ENCODE measurements at regions not wholly inside any gene's neighbourhood (a gene's known extent, or its start where the extent isn't known, plus 50 kb on each side); places are given as distances from the start of the nearest gene placed in this dataset.

DNA sequence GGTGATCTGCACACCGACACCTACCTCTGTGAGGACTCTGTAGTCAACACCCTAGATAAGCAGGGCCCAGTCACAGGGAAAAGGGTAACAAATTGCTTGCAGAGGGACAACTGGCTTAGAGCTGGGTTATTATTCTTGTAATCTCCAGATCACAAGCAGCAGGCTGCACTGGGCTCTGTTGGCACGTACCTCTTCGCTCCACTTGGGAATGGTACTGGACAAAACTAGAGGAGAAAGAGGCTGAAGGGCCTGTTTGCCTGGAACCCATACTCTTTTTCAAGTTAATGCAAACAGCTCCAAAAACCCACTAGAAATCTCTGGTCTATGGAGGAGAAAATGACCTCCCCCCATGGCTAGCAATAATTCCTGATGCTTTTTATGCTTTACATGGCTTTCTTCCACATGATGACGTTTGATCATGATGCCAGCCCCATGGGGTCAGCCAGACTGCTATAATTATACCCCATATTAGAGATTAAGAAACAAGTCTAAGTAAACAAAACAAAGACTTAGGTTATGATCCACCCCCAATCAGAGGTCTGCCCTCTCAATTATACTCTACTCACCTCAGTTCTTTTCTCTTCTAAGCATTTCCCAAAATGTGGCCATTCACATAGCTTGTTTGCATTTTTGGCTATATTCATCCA is 190.0 kb downstream of the UNC5CL start:
- TF ChIP-seq TAF1 (IDR thresholded peaks at IDR 0.05; ENCODE audit: borderline replicate concordance, insufficient read depth, low read length): no peak
- no peak for TF ChIP-seq FOXP2 (optimal IDR thresholded peaks at IDR 0.05; ENCODE audit: borderline replicate concordance, extremely low read depth, extremely low read length, insufficient read depth)
- TF ChIP-seq SIN3A (IDR thresholded peaks at IDR 0.05; ENCODE audit: borderline replicate concordance, insufficient read depth, low read length): no peak
- no peak for TF ChIP-seq POLR2AphosphoS5 (IDR thresholded peaks at IDR 0.05; ENCODE audit: low read depth, low read length)
- TF ChIP-seq REST (IDR thresholded peaks at IDR 0.05; ENCODE audit: insufficient read depth in 1 of 2, low read depth in 2 of 2, low read length in 2 of 2): no peak

DNA sequence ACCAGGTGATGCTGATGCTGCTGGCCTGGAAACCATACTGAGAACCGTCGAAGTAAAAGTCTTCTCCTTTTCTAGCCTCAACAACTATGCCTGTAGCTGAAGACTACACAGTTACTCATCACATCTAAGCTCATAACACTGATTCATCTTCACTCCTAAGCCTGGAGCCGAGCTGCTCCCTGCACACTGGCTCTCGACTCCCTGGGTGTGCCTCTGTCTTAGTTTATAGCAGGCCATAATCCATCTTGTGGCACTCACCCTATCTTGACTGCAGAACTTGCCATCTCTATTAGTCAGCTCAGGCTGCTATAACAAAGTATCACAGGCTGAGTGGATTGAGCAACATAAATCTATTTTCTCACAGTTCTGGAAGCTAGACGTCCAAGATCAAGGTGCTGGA is 191.0 kb downstream of the UNC5CL start:
- TF ChIP-seq SIN3A (IDR thresholded peaks at IDR 0.05; ENCODE audit: borderline replicate concordance, insufficient read depth, low read length) (no peak), POLR2AphosphoS5 (IDR thresholded peaks at IDR 0.05; ENCODE audit: low read depth, low read length) (no peak), FOXP2 (optimal IDR thresholded peaks at IDR 0.05; ENCODE audit: borderline replicate concordance, extremely low read depth, extremely low read length, insufficient read depth) (no peak), TAF1 (IDR thresholded peaks at IDR 0.05; ENCODE audit: borderline replicate concordance, insufficient read depth, low read length) (no peak), REST (IDR thresholded peaks at IDR 0.05; ENCODE audit: insufficient read depth in 1 of 2, low read depth in 2 of 2, low read length in 2 of 2) (no peak)

DNA sequence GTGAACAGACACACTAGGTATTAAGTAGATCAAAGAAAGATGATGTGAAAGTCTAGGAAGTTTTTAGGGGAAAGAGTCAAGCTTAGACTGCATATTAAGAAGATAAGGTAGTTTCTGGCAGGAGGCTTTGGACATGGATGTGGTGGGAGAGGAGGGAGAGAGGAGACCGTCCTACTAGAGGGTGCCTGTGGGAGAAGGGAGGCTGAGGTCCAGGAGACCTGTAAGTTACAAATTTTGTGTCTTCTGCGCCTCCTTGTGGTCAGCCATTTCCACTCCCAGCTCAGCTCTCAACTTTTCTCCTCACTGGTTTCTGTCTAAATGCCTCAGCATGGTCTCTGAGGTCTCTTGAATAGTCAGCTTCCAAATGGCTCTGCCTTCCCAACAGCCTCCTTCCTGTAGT is 193.5 kb downstream of the UNC5CL start:
- TF ChIP-seq POLR2AphosphoS5 (IDR thresholded peaks at IDR 0.05; ENCODE audit: low read depth, low read length) (no peak), SIN3A (IDR thresholded peaks at IDR 0.05; ENCODE audit: borderline replicate concordance, insufficient read depth, low read length) (no peak), REST (IDR thresholded peaks at IDR 0.05; ENCODE audit: insufficient read depth in 1 of 2, low read depth in 2 of 2, low read length in 2 of 2) (no peak), FOXP2 (optimal IDR thresholded peaks at IDR 0.05; ENCODE audit: borderline replicate concordance, extremely low read depth, extremely low read length, insufficient read depth) (no peak), TAF1 (IDR thresholded peaks at IDR 0.05; ENCODE audit: borderline replicate concordance, insufficient read depth, low read length) (no peak)

GRCh38 chr6:40844246-40844645 is 194.8 kb downstream of the UNC5CL start:
- TF ChIP-seq SIN3A (IDR thresholded peaks at IDR 0.05; ENCODE audit: borderline replicate concordance, insufficient read depth, low read length) (no peak), REST (IDR thresholded peaks at IDR 0.05; ENCODE audit: insufficient read depth in 1 of 2, low read depth in 2 of 2, low read length in 2 of 2) (no peak), FOXP2 (optimal IDR thresholded peaks at IDR 0.05; ENCODE audit: borderline replicate concordance, extremely low read depth, extremely low read length, insufficient read depth) (no peak), POLR2AphosphoS5 (IDR thresholded peaks at IDR 0.05; ENCODE audit: low read depth, low read length) (no peak), TAF1 (IDR thresholded peaks at IDR 0.05; ENCODE audit: borderline replicate concordance, insufficient read depth, low read length) (no peak)

All from PFSK-1 (cell line).